ENCODE measurements at regions not wholly inside any gene's neighbourhood (a gene's known extent, or its start where the extent isn't known, plus 50 kb on each side); places are given as distances from the start of the nearest gene placed in this dataset.
"Not testable (repeated sequence)": the region's sequence is repeated elsewhere in the genome, so short reads cannot be mapped to it uniquely, and the experiment has no call there.

GRCh38 chr4:125518281-125518680 lies 203.5 kb downstream of the FAT4 start:
- DNase-seq: no peak

GRCh38 chr4:125519371-125520146 lies 204.8 kb downstream of the FAT4 start:
- DNase-seq: no peak

- DNase-seq: no peak
Measured at GRCh38 chr4:125520258-125520990, 205.7 kb downstream of the FAT4 start.

GRCh38 chr4:125522588-125522987 lies 207.8 kb downstream of the FAT4 start:
- no peak for DNase-seq

- no peak for DNase-seq
Measured at GRCh38 chr4:125522992-125523391, 208.2 kb downstream of the FAT4 start.

- no peak for DNase-seq
Measured at GRCh38 chr4:125526420-125526819, 211.7 kb downstream of the FAT4 start.

- peak; percentile 82 for DNase-seq
Measured at GRCh38 chr4:125527681-125528080, 212.9 kb downstream of the FAT4 start.

GRCh38 chr4:125529071-125529470 lies 214.3 kb downstream of the FAT4 start:
- no peak for DNase-seq

- DNase-seq: no peak
Measured at GRCh38 chr4:125538670-125539069, 223.9 kb downstream of the FAT4 start.

- DNase-seq: no peak
Measured at GRCh38 chr4:125539691-125540090, 224.9 kb downstream of the FAT4 start.

- no peak for DNase-seq
Measured at GRCh38 chr4:125541836-125542385, 227.2 kb downstream of the FAT4 start.

- DNase-seq: no peak
Measured at GRCh38 chr4:125546272-125546671, 231.5 kb downstream of the FAT4 start.

- DNase-seq: no peak
Measured at GRCh38 chr4:125547836-125548235, 233.1 kb downstream of the FAT4 start.

- no peak for DNase-seq
Measured at GRCh38 chr4:125550769-125551168, 236.0 kb downstream of the FAT4 start.

GRCh38 chr4:125551466-125551865 lies 236.7 kb downstream of the FAT4 start:
- no peak for DNase-seq

GRCh38 chr4:125551967-125552366 lies 237.2 kb downstream of the FAT4 start:
- DNase-seq: no peak

GRCh38 chr4:125572601-125573000 lies 257.8 kb downstream of the FAT4 start:
- DNase-seq: no peak

- no peak for DNase-seq
Measured at GRCh38 chr4:125573368-125573767, 258.6 kb downstream of the FAT4 start.

GRCh38 chr4:125573786-125574185 lies 259.0 kb downstream of the FAT4 start:
- DNase-seq: no peak

GRCh38 chr4:125582302-125582701 lies 267.5 kb downstream of the FAT4 start:
- no peak for DNase-seq

GRCh38 chr4:125590158-125590557 lies 275.4 kb downstream of the FAT4 start:
- DNase-seq: no peak

GRCh38 chr4:125591290-125591689 lies 276.5 kb downstream of the FAT4 start:
- no peak for DNase-seq

GRCh38 chr4:125594056-125594602 lies 279.4 kb downstream of the FAT4 start:
- DNase-seq: no peak

GRCh38 chr4:125605926-125606325 lies 291.2 kb downstream of the FAT4 start:
- DNase-seq: not testable (repeated sequence)
